CD4-positive, alpha-beta T cell treated with Interleukin-15 for 4 hours (primary cell): ENCODE measurements at regions not wholly inside any gene's neighbourhood (a gene's known extent, or its start where the extent isn't known, plus 50 kb on each side); places are given as distances from the start of the nearest gene placed in this dataset.

Source experiments
- DNase-seq: peaks from one replicate; pipeline ENCODE4 v3.0.0-alpha.2; 2020; ENCODE audit warnings: low spot score

- no peak for DNase-seq
Observed at GRCh38 chr5:159536166-159536565, 205.9 kb upstream of the IL12B start.

DNA sequence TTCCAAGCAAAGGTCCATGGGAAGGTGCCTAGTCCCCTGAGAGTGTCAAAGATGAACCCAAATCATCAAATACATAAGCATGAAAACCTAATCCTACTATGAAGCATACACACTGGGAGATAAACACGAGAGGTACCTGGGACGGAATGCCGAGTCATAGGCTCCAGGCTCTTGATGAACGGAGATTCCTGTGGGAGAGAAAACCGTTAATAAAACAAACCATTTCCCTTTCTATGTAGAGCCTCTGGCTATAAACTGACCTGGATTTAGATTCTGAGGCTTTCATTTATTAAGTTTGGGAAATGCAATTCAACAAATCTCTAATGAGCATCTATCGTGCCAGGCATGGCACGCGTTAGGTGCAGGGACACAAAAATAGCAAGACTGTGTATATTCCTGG lies 206.4 kb upstream of the IL12B start:
- DNase-seq: no peak

- no peak for DNase-seq
Observed at GRCh38 chr5:159539678-159540077, 209.4 kb upstream of the IL12B start.

- no peak for DNase-seq
Observed at GRCh38 chr5:159543326-159543725, 213.0 kb upstream of the IL12B start.

- no peak for DNase-seq
Observed at GRCh38 chr5:159545156-159545555, 214.9 kb upstream of the IL12B start.

DNA sequence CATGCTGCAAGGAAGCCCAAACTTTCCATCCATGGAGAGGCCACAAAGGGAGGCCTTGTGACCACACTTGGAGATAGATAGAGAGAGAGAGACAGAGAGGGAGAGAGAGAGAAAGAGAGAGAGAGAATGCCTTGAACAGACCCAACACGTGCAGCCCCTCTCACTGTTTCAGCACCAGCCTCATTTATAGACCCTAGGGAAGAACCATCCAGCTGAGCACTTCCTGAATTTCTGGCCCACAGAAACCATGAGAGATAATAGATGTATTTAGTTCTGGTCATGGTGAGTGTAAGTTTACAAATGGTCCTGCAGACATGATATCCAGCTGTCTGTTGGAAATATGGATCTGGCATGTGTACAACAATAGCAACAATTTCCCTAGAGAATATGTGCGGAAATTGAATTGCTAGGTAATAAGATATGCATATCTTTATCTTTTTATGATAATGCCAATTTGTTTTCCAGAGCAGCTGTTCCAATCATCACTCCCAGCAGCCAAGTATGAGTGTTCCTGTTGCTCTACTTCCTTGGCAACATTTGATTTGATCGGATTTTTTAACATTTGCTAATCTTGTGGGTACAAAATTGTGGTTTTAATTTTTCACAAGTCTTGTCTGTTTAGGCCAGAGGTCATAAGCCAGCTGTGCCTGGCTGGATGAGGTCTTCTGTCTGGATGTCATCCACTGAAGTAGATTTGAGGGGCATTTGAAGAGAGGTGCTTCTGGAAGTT lies 217.3 kb upstream of the IL12B start:
- no peak for DNase-seq

GRCh38 chr5:159548517-159548916 lies 218.2 kb upstream of the IL12B start:
- DNase-seq: no peak

GRCh38 chr5:159549046-159549445 lies 218.8 kb upstream of the IL12B start:
- no peak for DNase-seq

GRCh38 chr5:159550951-159551350 lies 220.7 kb upstream of the IL12B start:
- DNase-seq: no peak

DNA sequence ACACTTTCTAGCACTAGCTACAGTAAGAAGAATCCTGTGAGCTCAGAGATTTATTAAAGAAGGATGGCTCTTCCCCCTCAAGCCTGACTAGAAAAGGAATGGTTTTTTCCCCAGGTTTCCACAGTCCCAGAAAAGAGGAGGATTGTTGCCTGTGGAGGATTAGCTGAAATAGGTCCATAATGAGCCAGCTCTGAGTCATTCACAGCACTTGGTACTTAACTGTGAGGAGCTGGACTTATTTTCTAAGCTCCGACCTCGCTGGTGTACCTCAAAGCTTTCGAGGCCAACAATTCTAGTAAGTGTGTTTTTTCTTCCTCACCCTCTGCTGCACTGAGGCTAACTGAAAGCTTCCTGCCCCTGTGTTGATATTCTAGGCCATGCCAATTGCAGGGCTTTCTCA lies 222.5 kb upstream of the IL12B start:
- DNase-seq: no peak

DNA sequence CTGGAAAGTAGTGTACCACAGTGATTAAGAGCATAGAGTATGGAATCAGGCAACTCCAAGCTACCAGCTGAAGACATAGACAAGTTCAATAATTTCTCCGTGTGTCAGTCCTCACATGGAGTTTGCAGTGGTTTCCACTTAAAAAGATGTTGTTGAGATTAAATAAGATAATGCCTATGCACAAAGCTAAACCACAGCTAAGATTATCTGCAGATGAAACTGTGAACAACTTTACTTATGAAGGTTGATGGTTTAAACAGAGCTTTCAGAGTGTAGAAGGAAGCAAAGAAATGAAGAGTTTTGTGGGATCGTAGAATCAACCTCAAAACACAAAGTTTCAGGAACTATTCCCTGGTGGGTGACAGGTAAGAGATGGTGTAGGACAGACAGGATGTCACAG lies 223.5 kb upstream of the IL12B start:
- no peak for DNase-seq

DNA sequence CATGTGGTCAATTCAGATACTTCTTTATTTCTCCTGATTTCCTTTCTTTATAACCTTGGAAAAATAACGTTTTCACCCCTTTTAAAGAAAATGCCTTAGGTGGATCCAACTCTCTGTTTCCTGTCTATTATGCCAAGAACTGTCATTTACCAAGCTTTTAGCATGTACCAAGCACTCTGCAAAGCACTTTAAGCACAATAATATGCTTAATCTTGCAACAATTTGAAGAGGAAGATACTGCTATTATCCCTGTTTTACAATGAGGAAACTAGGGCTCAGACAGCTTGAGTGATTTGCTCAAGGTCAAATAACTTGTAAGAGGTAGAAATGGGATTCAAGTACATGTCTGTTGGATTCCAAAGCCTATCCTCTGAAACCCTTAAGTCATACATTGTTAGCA lies 224.8 kb upstream of the IL12B start:
- no peak for DNase-seq

DNA sequence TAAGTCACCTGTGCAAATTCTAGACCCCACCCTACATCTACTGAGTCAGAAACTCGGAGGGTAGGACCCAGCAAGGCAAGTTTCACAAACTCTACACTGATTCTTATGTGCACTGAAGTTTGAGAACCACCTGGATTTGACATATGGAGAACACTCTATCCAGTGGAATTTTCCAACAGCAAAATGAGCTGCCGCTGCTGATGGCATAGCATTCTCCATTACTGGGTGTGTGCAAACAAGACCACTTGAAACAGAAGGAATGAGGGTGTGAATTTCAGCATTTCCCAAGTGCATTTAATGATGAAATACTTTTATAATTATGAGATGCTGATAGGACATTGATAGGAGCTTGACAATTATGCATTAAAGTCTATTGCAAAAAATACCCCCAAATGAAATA lies 229.1 kb upstream of the IL12B start:
- no peak for DNase-seq

DNA sequence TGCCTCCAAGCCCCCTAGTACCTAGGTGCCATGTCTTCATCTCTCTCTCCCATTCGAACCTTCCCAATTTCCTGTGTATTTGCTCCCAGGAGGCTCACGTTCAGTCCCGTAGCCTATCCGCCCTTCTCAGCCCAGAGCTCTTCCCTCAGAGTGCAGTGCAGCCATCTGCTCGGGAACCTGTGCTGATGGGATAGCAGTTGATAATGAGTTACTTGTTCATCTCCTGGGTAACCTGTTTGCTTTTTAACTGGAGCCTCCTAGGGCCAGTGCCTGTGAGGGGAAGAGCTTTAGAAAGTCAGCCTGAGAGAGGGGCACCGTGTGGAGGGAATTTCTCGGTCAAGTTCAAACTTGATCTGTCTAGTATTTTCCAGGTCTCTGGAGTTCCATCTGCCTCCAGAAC lies 229.8 kb upstream of the IL12B start:
- DNase-seq: no peak

DNA sequence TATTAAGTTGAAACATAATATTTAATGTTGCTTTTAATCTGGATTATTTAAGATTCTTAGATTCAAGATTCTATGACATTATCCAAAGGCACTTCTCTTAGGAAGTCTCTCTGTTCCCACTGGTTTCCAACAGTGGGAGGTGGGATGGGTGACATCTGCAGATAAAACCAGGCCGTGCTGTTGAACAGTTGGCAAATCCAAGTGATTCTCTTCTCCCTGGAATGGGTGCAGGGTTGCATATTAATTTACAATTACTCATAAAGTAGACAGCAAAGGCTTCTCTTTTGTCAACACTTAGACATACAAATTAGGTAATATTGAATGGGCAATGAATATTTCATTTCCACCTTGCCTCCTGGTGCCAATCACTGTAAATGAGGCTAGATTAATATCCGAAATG lies 233.7 kb upstream of the IL12B start:
- no peak for DNase-seq

DNA sequence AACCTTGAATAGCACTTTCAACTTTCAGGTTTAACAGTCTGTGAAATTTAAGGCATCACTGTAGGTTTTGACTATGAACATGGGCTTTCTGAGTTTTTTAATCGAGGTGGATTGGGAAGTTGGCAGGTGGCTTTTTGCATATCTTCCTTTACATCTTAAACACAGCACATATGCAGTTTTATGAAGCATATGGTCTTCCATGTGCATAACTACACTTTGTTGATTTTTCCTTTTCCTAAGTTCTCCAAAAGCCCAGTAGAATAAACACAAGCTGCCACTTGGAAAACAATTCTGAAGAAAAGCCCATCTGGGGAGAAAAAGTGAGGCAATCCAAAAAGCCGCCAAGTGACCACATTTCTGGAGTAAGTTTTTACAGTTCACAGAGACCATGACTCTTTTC lies 236.5 kb upstream of the IL12B start:
- no peak for DNase-seq

DNA sequence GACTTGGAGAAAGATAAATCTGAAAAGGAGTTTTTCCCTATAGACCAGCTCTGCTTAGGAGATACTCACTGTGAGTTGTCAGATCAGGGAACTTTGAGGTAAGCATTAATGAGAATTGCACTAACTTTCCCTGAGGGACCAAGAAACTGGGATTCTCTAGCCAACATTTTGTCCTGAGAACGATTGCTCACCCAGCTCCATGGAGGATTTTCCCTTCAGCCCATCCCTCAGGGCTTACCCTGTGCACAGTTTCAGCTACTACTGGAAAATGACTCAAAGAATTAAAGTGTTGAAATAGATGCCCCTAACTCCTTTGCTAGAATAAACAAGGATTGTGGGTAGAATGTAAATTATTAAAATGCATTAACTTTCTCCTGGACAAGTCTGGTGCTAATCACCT lies 237.2 kb upstream of the IL12B start:
- no peak for DNase-seq

GRCh38 chr5:159571501-159572244 lies 241.4 kb upstream of the IL12B start:
- no peak for DNase-seq

- no peak for DNase-seq
Observed at GRCh38 chr5:159576902-159577301, 246.6 kb upstream of the IL12B start.

DNA sequence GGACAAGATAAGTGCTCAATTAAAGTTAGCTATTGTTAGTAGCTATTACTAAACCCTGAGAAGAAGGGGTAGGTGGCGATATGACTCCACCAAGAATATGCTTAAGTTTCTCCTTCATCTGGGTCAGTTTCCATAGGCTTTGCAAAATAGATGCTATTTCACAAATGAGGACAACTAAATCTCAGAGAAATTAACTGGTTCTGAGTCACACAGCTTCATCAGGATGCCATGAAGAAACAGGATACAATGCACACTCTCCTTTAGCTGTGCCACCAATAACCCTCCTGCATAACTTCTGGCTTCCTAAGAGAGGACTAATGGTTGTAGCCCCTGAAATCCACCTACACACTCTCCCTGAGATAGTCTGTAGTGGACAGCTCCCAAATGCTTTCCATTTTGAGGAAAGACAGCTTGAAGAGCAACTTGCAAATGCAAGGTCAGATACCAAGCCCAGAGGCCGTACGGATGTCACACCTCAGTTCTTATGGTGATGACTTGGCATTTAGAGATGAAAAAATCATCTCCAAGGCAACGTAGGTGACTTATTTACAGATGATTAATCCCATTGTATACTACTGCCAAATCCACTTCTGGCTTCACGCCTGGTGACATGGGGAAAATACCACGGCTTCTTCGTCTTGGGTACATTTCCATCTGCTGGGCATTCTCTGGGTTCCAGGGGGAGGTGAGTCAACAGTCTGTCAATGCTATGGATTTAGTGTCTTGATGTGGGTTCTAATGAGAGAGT lies 251.4 kb upstream of the IL12B start:
- no peak for DNase-seq

- DNase-seq: no peak
Observed at GRCh38 chr5:159582756-159583541, 252.7 kb upstream of the IL12B start.

DNA sequence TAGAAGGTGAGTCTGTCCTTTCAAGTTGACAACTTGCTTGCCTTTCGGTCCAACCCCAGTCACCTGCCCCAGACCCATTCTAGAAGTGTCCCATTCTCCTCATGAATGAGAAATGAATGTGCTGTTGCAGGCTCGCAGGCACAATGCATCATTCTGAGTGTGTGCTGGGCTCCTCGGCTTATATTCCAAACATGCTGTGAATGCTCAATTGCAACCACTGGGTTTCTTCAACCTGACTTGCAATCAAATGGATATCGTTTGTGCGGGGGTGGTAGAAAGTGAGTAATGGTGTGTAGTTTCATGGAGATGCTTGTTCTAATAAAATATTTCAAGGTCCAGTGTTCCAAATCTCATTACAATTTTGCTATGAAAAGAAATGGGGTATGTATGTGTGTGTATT lies 256.6 kb upstream of the IL12B start:
- no peak for DNase-seq
